ENCODE measurements at regions not wholly inside any gene's neighbourhood (a gene's known extent, or its start where the extent isn't known, plus 50 kb on each side); places are given as distances from the start of the nearest gene placed in this dataset.
"Not testable (repeated sequence)": the region's sequence is repeated elsewhere in the genome, so short reads cannot be mapped to it uniquely, and the experiment has no call there.

- ATAC-seq = no peak
- no peak for DNase-seq
- intact Hi-C loops (cut with DNase I) = no loop called here
These were observed 222.4 kb downstream of the ANTXR2 start for GRCh38 chr4:79850626-79851025.

- DNase-seq = no peak
- intact Hi-C loops (cut with DNase I) = no loop called here
- ATAC-seq = no peak
These were observed 224.7 kb downstream of the ANTXR2 start for GRCh38 chr4:79848329-79848728.

- DNase-seq = no peak
- intact Hi-C loops (cut with DNase I) = no loop called here
- no peak for ATAC-seq
These were observed 225.6 kb downstream of the ANTXR2 start for GRCh38 chr4:79847411-79847810.

GRCh38 chr4:79842162-79842561 lies 230.9 kb downstream of the ANTXR2 start:
- ATAC-seq (no peak), DNase-seq (no peak)
- intact Hi-C loops (cut with DNase I) = no loop called here

- ATAC-seq = no peak
- DNase-seq = no peak
- intact Hi-C loops (cut with DNase I) = no loop called here
These were observed 239.2 kb downstream of the ANTXR2 start for GRCh38 chr4:79833857-79834256.

- intact Hi-C loops (cut with DNase I) = no loop called here
- ATAC-seq (no peak), DNase-seq (no peak)
These were observed 241.1 kb downstream of the ANTXR2 start for GRCh38 chr4:79831701-79832514.

GRCh38 chr4:79831119-79831528 lies 241.9 kb downstream of the ANTXR2 start:
- intact Hi-C loops (cut with DNase I) = no loop called here
- DNase-seq (no peak), ATAC-seq (no peak)

GRCh38 chr4:79827283-79827682 lies 245.7 kb downstream of the ANTXR2 start:
- DNase-seq = no peak
- intact Hi-C loops (cut with DNase I) = no loop called here
- ATAC-seq = no peak

GRCh38 chr4:79823148-79823763 lies 249.8 kb downstream of the ANTXR2 start:
- peak in 1 of 2 donors; percentile 36 for ATAC-seq
- intact Hi-C loops (cut with DNase I) = no loop called here

GRCh38 chr4:79820427-79820826 lies 252.6 kb downstream of the ANTXR2 start:
- no peak for ATAC-seq
- DNase-seq = no peak
- intact Hi-C loops (cut with DNase I) = no loop called here

More at GRCh38 chr4:79823148-79823763, 249.8 kb downstream of the ANTXR2 start:
- peak; percentile 19 for DNase-seq

GRCh38 chr4:79807933-79808332 lies 265.1 kb downstream of the ANTXR2 start:
- intact Hi-C loops (cut with DNase I); DNase-seq; ATAC-seq: not testable (repeated sequence)

GRCh38 chr4:79798047-79798446 lies 275.0 kb downstream of the ANTXR2 start:
- intact Hi-C loops (cut with DNase I) = no loop called here
- ATAC-seq (no peak), DNase-seq (no peak)

- intact Hi-C loops (cut with DNase I) = no loop called here
- DNase-seq (no peak), ATAC-seq (no peak)
These were observed 276.1 kb downstream of the ANTXR2 start for GRCh38 chr4:79796948-79797347.

- DNase-seq (no peak), ATAC-seq (no peak)
- intact Hi-C loops (cut with DNase I) = no loop called here
These were observed 284.1 kb downstream of the ANTXR2 start for GRCh38 chr4:79788884-79789283.

GRCh38 chr4:79780129-79780528 lies 292.9 kb downstream of the ANTXR2 start:
- DNase-seq = no peak
- intact Hi-C loops (cut with DNase I) = no loop called here
- no peak for ATAC-seq

GRCh38 chr4:79772510-79772909 lies 300.5 kb downstream of the ANTXR2 start:
- intact Hi-C loops (cut with DNase I) = no loop called here
- no peak for DNase-seq
- ATAC-seq = no peak

- intact Hi-C loops (cut with DNase I) = no loop called here
- ATAC-seq (no peak), DNase-seq (no peak)
These were observed 308.9 kb downstream of the ANTXR2 start for GRCh38 chr4:79764120-79764519.

GRCh38 chr4:79763486-79764075 lies 309.4 kb downstream of the ANTXR2 start:
- DNase-seq = no peak
- intact Hi-C loops (cut with DNase I) = no loop called here
- ATAC-seq = no peak

- DNase-seq (no peak), ATAC-seq (no peak)
- intact Hi-C loops (cut with DNase I) = no loop called here
These were observed 313.2 kb downstream of the ANTXR2 start for GRCh38 chr4:79759793-79760192.

GRCh38 chr4:79757600-79757999 lies 315.4 kb downstream of the ANTXR2 start:
- DNase-seq (no peak), ATAC-seq (no peak)
- intact Hi-C loops (cut with DNase I) = no loop called here

Data from left cardiac atrium (tissue), 4 donors.